CD1c-positive myeloid dendritic cell (primary cell): ENCODE measurements at regions not wholly inside any gene's neighbourhood (a gene's known extent, or its start where the extent isn't known, plus 50 kb on each side); places are given as distances from the start of the nearest gene placed in this dataset.

Experiments used
- DNase-seq: peaks from one replicate; pipeline ENCODE4 v3.0.0-alpha.2; 2016; ENCODE audit errors: extremely low spot score

DNA sequence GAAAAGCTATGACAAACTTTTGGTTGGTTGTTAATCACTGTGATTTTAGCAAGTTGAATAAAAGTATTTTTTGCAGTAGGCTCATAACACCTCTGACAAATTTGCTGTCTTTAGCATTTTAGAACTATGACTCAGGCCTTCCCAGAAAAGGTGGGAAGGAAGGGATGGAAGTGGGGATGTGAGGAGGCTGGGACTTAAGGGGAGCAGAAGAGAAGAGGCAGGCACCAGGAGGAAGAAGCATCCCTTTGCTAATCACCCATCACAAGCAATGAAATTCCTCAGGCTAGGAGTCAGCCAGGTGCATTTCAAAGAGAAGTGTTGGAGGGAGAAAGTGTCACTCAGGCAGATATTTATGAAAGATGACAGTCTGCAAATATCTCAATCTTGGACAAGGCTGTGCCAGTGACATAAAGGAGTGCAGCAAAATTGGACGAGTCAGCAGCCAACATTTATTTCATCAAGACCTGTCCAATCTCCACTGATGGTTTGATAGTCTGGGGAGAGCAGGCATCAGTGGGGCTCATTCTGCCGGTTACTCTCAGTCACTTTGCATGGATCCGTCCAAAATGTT lies 337.3 kb upstream of the ARRDC4 start:
- DNase-seq = no peak

DNA sequence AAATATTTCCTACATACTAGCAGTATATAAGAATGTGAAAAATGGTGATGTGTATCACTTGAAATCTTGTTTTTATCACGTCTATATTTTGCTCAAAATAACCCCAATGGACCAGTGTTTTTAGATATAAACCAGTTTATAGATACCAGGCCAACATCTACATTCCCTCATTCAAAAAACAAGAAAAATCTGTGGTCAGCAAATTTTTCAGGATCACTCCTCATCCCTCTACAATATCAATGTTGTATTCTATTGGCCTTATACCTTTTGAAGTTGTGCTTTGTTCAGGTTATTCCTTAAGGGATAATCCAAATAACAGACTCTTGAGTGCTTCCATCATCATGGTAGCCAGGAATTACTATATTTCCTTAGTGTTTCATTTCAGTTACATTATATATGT lies 332.9 kb upstream of the ARRDC4 start:
- no peak for DNase-seq

DNA sequence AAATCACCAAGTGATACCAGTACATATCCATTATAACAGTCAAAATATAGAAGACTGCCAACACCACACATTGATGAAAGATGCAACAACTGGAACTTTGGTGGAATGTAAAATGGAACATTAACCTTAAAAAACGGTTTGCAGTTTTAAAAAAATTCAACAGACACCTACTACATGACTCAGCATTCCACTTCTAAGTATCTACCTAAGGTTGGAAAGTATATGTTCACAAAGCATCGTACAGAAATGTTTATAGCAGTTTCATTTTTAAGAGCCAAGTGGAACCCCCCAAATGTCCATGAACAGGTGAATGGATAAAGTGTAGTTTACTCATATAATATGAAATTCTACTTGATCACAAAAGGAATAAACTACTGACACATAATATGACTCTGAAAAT lies 314.7 kb upstream of the ARRDC4 start:
- no peak for DNase-seq

DNA sequence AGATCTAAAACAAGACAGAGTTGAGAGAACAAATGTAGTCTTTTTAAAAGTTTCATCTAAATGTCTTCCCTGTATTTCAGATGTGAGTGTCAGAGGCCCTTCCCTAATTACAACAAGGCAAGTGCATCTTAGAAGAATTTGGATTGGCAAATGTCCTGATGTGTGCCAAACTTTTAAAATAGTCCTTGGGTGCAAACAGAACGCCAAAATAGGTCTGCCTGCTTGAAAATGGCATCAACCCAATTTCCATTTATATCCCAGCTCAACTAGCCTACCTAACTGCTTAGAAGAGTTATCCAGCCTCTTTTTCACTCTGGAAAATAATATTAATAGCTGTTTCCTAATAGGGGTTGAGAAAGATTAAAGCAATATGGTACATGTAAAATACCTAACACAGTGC lies 311.8 kb upstream of the ARRDC4 start:
- DNase-seq = no peak

DNA sequence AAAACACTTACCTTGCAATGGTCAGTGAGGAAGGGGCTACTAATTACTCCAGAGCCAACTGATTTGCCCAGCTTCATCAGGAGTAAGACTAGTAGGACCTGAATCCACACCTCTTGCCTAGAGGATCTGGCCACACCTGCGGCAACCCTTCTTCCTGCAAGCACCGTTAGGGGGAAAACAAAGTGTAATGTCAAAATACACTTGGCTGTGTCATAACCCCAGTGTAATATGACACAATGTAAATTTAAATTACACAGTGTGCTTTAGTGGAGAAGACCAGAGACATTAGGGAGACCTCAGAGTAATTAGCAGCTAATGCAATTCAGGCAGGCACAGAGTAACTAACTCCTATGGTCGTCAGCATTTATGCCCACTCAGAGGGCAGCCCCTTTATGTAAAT lies 308.5 kb upstream of the ARRDC4 start:
- no peak for DNase-seq

DNA sequence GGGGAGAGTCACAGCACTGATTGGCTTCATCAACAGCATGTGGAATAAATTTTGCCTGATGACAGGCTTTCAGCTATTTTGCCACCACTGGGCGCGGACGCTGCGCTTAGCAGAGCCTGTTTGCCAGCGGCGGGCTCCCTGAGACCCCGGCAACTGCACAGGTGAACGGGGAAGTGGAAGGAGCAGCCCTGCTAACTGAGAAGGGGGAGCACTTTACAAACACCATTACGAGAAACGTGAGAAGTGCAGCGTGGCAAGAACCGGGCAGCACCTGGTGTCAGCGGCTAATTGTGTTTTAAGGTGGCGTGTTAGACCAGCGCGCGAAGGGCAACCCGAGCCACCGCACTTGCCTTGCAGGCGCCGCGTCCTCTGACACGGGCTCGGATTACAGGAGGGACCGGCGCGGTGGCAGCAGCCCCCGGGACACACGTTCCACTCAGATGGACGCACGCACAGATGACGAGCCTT lies 307.8 kb upstream of the ARRDC4 start:
- no peak for DNase-seq

DNA sequence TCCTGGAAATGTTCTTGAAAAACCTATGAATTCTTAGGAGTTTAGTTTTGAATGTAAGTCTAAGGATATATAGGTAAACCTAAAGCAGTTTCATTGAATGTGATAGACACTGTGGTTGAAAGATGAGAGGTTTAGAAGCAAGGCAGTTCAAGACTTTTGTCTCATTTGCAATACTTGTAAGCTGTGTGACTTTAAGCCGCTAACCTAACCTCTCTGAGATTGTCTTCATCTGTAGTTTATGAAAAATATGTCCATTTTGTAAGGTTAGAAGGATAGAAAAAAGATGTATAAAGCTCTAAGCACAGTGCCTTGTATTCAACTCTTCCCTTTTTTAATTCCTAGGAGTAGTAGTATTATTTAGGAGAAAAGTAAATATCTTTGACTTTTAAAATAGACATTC lies 306.6 kb upstream of the ARRDC4 start:
- no peak for DNase-seq

DNA sequence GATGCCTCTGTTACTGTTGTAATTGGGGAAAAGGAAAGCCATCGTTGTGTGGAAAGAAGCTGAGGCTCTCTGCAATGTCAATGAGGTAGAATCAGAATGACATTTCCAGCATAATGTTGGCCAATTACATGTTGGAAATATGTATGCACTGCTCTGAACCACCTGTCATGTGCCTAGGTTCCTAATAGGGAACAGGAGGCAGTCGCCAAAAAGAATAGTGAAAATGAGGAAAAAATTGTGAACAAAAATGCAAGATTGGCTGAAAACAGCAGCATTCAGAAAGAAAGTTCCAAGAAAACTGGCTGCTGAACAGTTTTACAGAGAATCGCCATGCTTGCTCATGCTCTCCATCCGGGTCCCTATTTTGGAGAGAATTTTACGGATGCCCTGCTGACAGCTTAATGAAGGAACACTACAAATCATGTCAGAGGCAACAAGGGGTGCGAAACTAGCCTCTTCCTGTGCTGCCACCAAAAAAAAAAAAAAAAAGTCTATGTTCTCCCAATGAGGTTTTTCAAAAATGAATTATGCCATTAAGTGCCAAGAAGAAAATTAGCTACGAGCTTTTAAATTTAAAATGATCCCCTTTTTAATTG lies 305.9 kb upstream of the ARRDC4 start:
- no peak for DNase-seq

DNA sequence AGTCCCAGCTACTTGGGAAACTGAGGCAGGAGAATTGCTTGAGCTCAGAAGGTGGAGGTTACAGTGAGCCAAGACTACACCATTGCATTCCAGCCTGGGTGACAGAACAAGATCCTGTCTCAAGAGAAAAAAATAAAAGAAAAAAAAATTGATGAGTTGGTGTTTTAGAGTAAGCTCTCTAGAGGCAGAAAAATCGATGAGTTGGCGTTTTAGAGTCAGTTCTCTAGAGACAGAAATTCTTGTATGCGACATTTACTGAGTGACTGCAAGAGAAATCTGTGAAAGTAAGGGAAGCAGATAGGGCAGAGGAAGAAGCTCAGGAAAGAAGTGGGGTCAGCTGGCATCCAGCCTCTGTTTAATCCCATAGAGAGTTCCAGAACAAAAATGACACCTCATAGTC lies 298.7 kb upstream of the ARRDC4 start:
- no peak for DNase-seq

DNA sequence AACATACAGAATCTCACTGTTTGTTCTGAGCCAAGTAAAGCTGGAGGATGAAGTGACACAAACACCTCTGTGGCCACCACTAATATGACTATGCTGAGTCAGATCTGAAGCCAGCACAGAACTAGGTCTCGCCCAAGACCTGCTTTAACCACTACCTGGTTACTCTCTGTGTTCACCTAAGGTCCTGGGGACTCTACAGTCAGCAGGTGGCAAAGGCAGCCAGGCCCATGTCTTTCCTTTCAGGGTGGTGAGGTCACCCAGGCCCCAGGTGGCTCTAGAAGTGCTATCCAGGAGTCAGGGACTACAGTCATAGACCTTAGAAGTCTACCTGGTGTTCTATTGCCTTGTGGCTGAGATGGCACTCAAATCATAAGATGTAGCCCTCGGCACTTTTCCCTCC lies 287.9 kb upstream of the ARRDC4 start:
- DNase-seq = no peak

DNA sequence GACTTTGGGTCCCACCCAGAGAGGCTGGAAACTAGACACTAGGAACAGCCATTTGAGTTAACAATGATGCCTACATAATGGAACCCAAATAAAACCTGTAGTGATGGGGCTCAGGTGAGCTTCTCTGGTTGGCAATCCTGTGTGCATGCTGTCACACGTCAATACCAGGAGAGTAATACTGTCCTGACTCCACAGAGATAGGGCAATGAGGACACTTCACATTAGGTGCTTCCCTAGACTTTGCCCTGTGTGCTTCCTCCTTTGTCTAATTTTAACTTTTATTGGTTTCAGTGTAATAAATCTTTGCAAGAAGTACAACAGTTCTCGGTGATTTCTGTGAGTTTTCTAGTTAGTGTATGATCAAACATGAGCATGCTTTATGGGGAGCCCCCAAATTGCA lies 281.8 kb upstream of the ARRDC4 start:
- DNase-seq = no peak

DNA sequence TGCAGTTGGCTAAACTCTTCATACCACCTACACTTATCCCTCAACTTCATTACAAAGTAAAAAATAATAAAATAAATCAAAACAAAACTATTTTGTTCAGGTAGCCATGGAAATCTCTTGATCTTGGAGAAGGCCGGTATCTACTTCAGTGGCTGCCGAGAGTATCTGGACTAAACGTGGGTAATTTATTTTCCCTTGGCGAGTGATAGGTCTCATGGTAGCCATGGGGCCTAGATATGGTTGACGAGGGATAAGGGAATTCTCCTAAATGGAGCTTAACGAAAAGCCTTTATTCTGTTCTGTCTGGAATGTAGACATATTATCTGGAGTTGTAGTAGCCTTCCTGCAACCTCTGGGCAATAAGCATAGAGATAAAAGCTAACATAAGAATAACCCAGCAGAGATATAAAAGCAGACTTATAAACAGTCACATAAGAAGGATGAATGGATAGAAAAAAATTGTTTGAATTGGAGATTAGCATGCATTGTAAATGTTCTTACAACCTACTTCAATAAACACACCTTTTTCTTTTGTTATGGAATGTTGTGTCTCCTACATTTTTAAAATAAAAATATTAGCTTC lies 281.3 kb upstream of the ARRDC4 start:
- no peak for DNase-seq

DNA sequence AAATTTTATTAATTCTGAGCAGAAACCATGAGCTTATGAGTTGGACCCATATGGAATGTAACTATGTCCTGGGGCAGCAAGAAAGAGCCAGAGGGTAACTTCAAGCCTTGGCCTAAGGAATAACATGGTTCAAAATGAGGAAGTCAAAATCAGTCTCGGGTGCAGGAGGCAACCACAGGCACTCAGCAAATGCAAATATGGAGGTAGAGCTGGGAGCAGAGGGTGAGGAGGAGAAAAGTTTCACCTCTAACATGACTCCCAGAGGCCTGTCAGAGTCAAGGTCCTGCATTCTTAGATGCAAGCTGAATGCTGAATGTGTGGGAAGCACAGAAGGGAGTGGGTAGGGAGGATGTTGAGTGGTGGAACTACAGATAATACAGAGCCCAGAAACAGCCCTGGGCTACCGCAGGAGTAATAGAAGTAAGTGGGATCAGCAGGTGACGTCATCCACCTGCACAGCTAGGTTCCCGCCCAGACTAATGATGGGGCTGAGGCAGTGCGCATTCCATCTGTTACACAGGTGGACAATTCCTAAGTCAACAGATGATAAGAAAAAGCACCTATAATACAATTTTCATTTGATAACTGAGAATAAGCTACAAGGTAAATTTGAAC lies 279.8 kb upstream of the ARRDC4 start:
- no peak for DNase-seq

DNA sequence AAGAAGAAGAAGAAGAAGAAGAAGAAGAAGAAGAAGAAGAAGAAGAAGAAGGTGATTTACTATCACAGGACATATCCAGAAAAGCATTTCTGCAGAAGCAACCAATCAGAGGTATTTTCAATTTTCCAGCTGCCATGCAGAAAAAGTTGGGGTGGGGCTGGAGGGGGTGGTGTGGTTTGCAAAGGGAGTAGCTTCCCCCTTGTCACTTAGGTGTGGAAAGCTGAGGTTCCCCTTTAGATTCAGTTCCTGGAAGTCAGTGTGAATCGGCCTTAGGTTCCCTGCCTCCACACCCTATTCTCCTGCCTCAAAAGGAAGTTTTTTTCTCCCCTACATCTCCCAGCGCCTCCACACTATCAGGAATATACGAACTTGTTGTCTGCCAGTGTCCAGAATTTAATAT lies 276.7 kb upstream of the ARRDC4 start:
- DNase-seq = no peak

DNA sequence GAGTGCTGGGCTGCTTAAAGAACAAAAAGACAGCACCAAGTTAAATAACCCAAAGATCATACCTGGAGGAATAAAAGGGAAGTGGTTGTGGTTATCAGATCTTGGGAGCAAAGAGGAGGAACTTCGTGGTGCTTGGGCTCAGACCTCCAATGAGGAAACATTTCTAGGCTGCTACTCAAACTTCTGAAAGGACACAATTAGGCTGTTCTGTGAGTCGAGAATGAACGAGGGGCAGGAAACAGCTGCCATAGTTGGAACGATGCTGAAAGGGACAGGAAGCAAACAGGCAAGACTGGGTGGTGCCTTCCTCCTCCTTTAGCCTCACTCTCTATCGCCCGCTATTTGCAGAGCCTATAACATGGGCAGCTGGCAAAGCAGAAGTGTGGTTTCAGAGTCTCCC lies 276.3 kb upstream of the ARRDC4 start:
- peak; percentile 7 for DNase-seq

DNA sequence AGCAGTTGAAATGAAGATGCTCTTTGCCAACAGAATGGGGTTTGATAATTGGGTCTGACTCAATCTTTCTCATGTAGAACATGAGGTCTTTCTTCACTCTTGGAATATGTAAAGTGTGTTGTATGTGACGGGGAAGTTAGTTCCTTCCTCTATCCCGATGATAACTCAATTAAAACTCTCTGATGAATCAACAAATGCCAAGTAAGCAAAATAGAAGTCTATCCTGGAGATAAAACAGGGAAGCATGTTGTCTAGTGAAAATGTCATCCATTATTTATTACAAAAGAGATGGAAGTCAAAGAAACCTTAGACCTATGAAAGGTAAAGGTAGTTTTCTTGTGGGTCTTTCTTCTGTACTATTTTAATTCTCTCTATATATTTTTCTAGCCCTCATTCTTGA lies 274.2 kb upstream of the ARRDC4 start:
- no peak for DNase-seq

DNA sequence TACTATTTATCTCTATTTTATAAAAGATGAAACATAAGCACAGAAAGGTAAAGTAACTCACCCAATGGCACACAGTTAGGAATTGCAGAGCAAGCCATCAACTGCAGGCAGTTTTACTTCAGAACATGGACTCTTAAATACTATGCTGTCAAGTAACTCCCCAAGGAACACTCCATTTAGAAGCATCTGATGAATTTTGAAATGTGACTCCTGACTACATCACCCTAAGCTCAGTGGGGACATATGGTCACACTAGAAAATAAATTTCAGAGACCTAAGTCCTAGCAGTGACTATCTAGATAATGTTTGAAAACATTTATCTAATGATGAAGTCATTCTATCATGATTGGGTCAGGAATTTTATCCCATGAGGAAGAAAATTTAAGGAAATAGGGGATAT lies 272.8 kb upstream of the ARRDC4 start:
- no peak for DNase-seq

DNA sequence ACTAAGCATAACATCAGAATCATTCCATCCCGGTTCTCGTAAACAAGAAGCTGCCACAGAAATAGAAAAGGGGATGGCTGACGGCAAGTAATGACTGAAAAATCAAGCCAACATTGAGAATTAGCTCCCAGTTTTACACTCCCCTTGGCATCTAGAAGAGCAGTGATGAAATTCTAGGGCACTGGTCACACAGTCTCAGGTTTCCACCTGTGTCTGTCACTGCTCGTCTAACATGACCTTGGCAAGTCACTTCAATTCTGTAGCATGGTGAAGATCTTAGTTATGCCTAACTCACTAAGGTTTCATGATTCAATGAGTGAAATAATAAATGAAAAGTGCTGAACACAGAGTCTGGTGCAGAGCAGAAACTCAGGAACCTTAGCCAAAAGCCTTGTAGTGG lies 272.3 kb upstream of the ARRDC4 start:
- no peak for DNase-seq

DNA sequence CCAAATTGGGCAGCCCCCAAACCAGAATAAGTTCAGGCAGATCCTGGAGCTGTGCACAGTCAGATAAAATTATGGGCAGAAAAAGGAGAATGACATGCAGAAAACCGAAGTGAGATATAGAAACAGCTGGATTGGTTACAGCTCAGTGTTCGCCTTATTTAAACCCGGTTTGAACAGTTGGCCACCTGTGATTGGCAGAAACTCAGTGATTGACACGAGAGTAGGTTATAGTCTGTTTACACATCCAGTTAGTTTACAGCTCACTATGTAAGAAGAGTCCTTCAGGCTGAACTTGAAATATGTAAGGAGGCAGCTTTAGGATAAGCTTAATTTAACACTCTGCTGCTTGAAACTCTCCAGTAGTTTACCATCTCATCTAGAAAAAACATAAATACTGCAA lies 271.6 kb upstream of the ARRDC4 start:
- DNase-seq = no peak

DNA sequence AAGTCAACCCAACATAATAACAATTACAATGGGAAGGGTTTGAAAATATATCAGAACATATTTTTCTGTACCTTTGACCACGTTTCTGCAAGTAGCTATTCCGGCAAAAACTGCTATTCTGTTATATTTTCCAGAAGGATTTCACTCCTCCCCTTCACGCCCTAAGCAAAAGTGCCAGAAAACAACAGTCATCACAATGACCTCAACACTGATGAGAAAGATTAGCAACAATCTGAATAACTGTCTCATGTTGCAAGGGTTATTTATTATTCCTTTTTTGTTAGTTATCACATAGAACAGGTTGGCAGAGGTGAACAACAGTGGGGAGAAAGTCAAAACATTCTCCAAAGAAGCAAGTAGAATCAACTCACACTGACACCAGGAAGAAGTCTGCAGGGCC lies 269.4 kb upstream of the ARRDC4 start:
- no peak for DNase-seq

DNA sequence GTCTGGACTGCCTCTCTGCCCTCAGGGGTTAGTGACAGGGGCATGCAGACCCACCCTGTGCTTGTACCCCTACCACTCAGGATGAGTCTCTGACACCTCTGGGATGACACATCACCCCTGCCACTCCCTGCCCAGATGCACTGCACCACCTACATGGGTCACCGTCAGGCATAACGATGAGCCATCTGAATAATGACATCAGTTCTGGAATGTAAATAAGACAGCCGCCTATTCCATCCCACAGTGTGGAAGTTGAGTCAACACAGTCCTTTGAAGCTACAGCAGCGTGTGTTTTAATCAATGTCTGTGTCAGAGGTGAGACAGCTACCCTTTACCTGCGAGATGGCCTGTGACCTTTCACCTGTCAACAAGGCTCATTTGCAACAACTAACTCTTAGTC lies 268.7 kb upstream of the ARRDC4 start:
- DNase-seq = no peak

DNA sequence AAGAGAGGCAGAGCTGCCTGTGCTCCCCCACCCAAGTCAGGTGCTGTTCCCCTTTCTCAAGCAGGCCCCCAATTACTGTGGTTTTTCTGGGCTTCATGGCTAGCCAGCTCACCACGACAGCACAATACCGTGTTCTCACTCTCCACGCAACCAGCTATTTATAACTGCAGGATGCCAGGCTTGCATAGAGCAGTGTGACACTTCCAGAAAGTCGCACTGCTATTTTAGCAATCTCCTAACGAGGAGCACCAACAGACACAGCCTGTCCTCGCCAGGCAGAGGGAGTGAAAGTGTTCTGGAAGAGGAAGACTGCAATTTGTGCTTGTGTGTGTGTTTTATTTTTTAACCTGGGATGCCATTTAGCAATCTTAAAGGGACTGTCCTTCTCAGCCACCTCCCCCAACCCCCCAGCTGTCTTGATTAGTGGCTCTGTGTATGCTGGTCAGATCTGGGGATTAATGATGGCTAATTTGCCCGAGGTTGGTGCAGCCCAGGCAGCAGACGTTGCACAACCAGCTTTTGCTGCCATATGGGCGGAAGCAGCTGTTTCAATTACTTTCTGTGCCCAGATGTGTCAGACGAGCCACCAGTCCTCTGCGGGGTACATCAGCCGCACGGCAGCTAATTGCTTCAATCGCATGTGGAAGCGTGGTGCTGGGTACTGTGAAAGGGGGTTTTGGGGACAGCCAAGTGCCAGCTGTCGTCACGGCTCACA lies 268.0 kb upstream of the ARRDC4 start:
- DNase-seq = no peak

DNA sequence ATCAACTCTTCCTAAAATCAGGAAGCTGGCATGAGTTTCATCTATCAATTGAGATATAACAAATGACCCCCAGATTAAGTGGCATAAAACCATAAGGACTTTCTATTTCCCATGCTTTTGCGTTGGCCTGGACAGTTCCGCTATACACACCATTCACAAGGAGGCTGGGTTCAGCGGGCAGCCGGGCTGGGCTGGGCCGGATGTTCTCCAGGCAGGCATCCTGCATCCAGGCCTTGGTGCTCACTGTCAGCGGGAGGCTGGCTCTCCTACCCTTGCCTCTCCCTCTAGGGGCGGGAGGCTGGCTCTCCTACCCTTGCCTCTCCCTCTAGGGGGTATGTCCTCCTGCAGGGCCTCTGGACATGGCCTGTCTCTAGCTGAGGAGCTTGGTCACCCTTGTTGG lies 266.0 kb upstream of the ARRDC4 start:
- DNase-seq = no peak
